GM19452 (cell line): ENCODE measurements at regions not wholly inside any gene's neighbourhood (a gene's known extent, or its start where the extent isn't known, plus 50 kb on each side); places are given as distances from the start of the nearest gene placed in this dataset.
A peak's percentile ranks its signal among the peaks of the same experiment; 100 is the strongest.

ENCODE experiments used
- ATAC-seq: cut with Tn5 transposase; IDR thresholded peaks from one replicate; pipeline ENCODE4 v1.9.1; 2021; ENCODE audit not compliant: unreplicated experiment

GRCh38 chr2:220154304-220154703 is 526.9 kb downstream of the SLC4A3 start:
- ATAC-seq = no peak

- no peak for ATAC-seq
Observed at GRCh38 chr2:220157312-220157711, 529.9 kb downstream of the SLC4A3 start.

- no peak for ATAC-seq
Observed at GRCh38 chr2:220159738-220160137, 532.3 kb downstream of the SLC4A3 start.

GRCh38 chr2:220162320-220162719 is 534.9 kb downstream of the SLC4A3 start:
- no peak for ATAC-seq

GRCh38 chr2:220163486-220163885 is 536.1 kb downstream of the SLC4A3 start:
- no peak for ATAC-seq

- ATAC-seq = no peak
Observed at GRCh38 chr2:220165401-220165800, 538.0 kb downstream of the SLC4A3 start.

- ATAC-seq = no peak
Observed at GRCh38 chr2:220166616-220167015, 539.2 kb downstream of the SLC4A3 start.

GRCh38 chr2:220167956-220168355 is 540.5 kb downstream of the SLC4A3 start:
- ATAC-seq = no peak

- ATAC-seq = no peak
Observed at GRCh38 chr2:220168891-220169546, 541.6 kb downstream of the SLC4A3 start.

GRCh38 chr2:220174826-220175225 is 547.4 kb downstream of the SLC4A3 start:
- no peak for ATAC-seq

GRCh38 chr2:220175967-220176366 is 548.5 kb downstream of the SLC4A3 start:
- ATAC-seq = no peak

- ATAC-seq = no peak
Observed at GRCh38 chr2:220178991-220179695, 551.7 kb downstream of the SLC4A3 start.

- no peak for ATAC-seq
Observed at GRCh38 chr2:220181165-220181564, 553.7 kb downstream of the SLC4A3 start.

- ATAC-seq = no peak
Observed at GRCh38 chr2:220182790-220183189, 555.4 kb downstream of the SLC4A3 start.

- ATAC-seq = no peak
Observed at GRCh38 chr2:220185766-220186305, 558.4 kb downstream of the SLC4A3 start.

- peak; percentile 69 for ATAC-seq
Observed at GRCh38 chr2:220188031-220188430, 560.6 kb downstream of the SLC4A3 start.

GRCh38 chr2:220191031-220191430 is 563.6 kb downstream of the SLC4A3 start:
- ATAC-seq = no peak

GRCh38 chr2:220191737-220192136 is 564.3 kb downstream of the SLC4A3 start:
- no peak for ATAC-seq

GRCh38 chr2:220192994-220193753 is 565.7 kb downstream of the SLC4A3 start:
- no peak for ATAC-seq

GRCh38 chr2:220194630-220195584 is 567.5 kb downstream of the SLC4A3 start:
- ATAC-seq = no peak

- no peak for ATAC-seq
Observed at GRCh38 chr2:220198896-220199295, 571.5 kb downstream of the SLC4A3 start.
